ENCODE measurements at regions not wholly inside any gene's neighbourhood (a gene's known extent, or its start where the extent isn't known, plus 50 kb on each side); places are given as distances from the start of the nearest gene placed in this dataset.
A peak's percentile ranks its signal among the peaks of the same experiment; 100 is the strongest.

- no peak for DNase-seq (ENCODE audit: low read depth)
- no peak overlapping the region for H3K4me3 ChIP-seq (ENCODE audit: low read depth, low read length)
- TF ChIP-seq CTCF (IDR thresholded peaks at IDR 0.05; ENCODE audit: insufficient read depth, low read depth, low read length), result no peak
- CTCF ChIA-PET, result no interaction called here
- H3K27me3 ChIP-seq (ENCODE audit: control insufficient read depth, insufficient read depth, low read length), result peaks cover 2% of the 10 kb centered on the region
- POLR2A ChIA-PET, result no interaction called here
- no peaks in the 10 kb centered on the region for H3K36me3 ChIP-seq (ENCODE audit: control insufficient read depth, insufficient read depth, low read length)
Observed at GRCh38 chr1:114323959-114324661, 170.4 kb upstream of the SYT6 start.

DNA sequence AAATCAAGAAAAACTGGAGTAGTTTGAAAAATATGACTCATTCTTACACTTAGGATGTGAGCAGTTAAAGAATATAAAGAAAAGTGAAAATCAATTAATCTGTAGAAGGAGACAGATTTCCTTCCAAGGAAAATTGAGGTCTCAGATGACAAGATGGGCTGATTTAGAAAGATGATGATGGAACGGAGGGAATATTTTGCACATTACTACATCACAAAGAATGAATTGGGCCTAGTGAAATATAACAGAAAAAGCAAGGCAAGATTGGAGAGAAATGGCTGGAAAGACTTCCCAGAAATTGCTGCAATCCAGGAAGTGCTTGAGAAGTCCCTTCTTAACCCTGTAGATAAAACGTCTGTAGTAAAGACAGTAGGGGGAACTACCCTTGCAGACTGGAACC is 169.1 kb upstream of the SYT6 start:
- no peak for TF ChIP-seq CTCF (IDR thresholded peaks at IDR 0.05; ENCODE audit: insufficient read depth, low read depth, low read length)
- Histone ChIP-seq H3K4me3 (ENCODE audit: low read depth, low read length) (no peak overlapping the region), H3K27me3 (ENCODE audit: control insufficient read depth, insufficient read depth, low read length) (no peaks in the 10 kb centered on the region; the same call in 1 of the 2 replicates), H3K36me3 (ENCODE audit: control insufficient read depth, insufficient read depth, low read length) (no peaks in the 10 kb centered on the region)
- no peak for DNase-seq (ENCODE audit: low read depth)
- POLR2A ChIA-PET, result no interaction called here
- CTCF ChIA-PET, result no interaction called here

GRCh38 chr1:114322207-114322606 is 168.5 kb upstream of the SYT6 start:
- POLR2A ChIA-PET, result no interaction called here
- Histone ChIP-seq H3K36me3 (ENCODE audit: control insufficient read depth, insufficient read depth, low read length) (no peaks in the 10 kb centered on the region), H3K27me3 (ENCODE audit: control insufficient read depth, insufficient read depth, low read length) (no peaks in the 10 kb centered on the region), H3K4me3 (ENCODE audit: low read depth, low read length) (no peak overlapping the region)
- DNase-seq (ENCODE audit: low read depth), result no peak
- TF ChIP-seq CTCF (IDR thresholded peaks at IDR 0.05; ENCODE audit: insufficient read depth, low read depth, low read length), result no peak
- CTCF ChIA-PET, result no interaction called here

GRCh38 chr1:114320586-114320985 is 166.9 kb upstream of the SYT6 start:
- no peak for TF ChIP-seq CTCF (IDR thresholded peaks at IDR 0.05; ENCODE audit: insufficient read depth, low read depth, low read length)
- peak; percentile 49 for DNase-seq (ENCODE audit: low read depth)
- ChIA-PET POLR2A (no interaction called here), CTCF (interaction anchor here (1.3 to 1.6 kb wide), 2 partner anchors 27 to 38 kb away, joined by 3 to 6 read pairs; no protein-coding TSS in a partner anchor)
- no peaks in the 10 kb centered on the region for H3K27me3 ChIP-seq (ENCODE audit: control insufficient read depth, insufficient read depth, low read length)
- no peak overlapping the region for H3K4me3 ChIP-seq (ENCODE audit: low read depth, low read length)
- no peaks in the 10 kb centered on the region for H3K36me3 ChIP-seq (ENCODE audit: control insufficient read depth, insufficient read depth, low read length)

DNA sequence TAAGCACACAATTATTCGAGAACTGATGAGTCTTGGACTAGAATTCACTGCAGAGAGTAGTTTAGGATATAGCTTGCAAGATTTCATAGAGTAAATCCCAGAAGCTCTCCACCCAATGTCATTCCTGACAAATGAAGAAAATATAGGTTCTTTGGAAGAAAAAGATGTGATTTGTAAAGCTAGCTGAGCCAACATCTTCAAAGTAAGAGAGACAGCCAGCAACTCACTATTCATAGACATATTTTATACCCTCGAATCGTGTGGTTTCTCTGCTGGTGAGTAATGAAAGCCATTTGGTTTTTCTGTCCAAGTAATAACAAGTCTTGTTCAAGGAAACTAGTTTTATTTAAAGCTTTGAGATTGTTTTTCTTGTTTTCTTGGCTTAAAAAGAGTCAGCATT is 165.7 kb upstream of the SYT6 start:
- POLR2A ChIA-PET, result no interaction called here

More for the DNA sequence above, 165.7 kb upstream of the SYT6 start:
- no peak for DNase-seq (ENCODE audit: low read depth)
- Histone ChIP-seq H3K36me3 (ENCODE audit: control insufficient read depth, insufficient read depth, low read length) (no peaks in the 10 kb centered on the region), H3K27me3 (ENCODE audit: control insufficient read depth, insufficient read depth, low read length) (no peaks in the 10 kb centered on the region), H3K4me3 (ENCODE audit: low read depth, low read length) (no peak overlapping the region)
- CTCF ChIA-PET, result interaction anchor here (1.0 to 1.6 kb wide), 4 partner anchors 11 to 37 kb away, joined by 3 to 6 read pairs (median 4); no protein-coding TSS in a partner anchor
- TF ChIP-seq CTCF (IDR thresholded peaks at IDR 0.05; ENCODE audit: insufficient read depth, low read depth, low read length), result no peak

Data from BJ (cell line).